HepG2 (cell line): ENCODE measurements at regions not wholly inside any gene's neighbourhood (a gene's known extent, or its start where the extent isn't known, plus 50 kb on each side); places are given as distances from the start of the nearest gene placed in this dataset.

Experiments used
- ATAC-seq: fragments of 200-7000 bp; cut with Tn5 transposase; 3 replicates; pipeline ENCODE4 v1.9.1; 2020; ENCODE audit warnings: mild to moderate bottlenecking, moderate library complexity
- BruUV-seq: library from RNA; stranded (reverse); fragments of 400-500 nt; replicated peaks from 2 replicates; lab custom pipeline; 2021; lab: Mats Ljungman, UMichigan
- CTCF ChIA-PET: fragments of 300-600 bp; formaldehyde crosslinking; extraction: SDS; loops from one replicate; lab custom pipeline; 2021; ENCODE audit warnings: low total read pairs, inconsistent platforms, low intra/inter-chr PET ratio; lab: Yijun Ruan, JAX
- POLR2A ChIA-PET: fragments of 350-600 bp; sonication (Branson Sonifier 250); formaldehyde crosslinking; loops from one replicate; lab custom pipeline; 2020; ENCODE audit warnings: antibody characterized with exemption, inconsistent platforms; lab: Yijun Ruan, JAX
- DNase-seq: peaks from one replicate; pipeline ENCODE4 v3.0.0-alpha.2; 2015; ENCODE audit warnings: low spot score
- FAIRE-seq: peaks from 3 replicates; lab custom pipeline; 2011; peaks lifted over from hg19 to GRCh38; lab: Jason Lieb, UNC
- H2AFZ ChIP-seq: one replicate; pipeline ENCODE4 v1.6.1; 2011; ENCODE audit warnings: low read length, inconsistent platforms
- H3K27ac ChIP-seq: fragments of 300-600 bp; 3 replicates; pipeline ENCODE4 v1.8.0; 2011; ENCODE audit warnings: mixed run types, mild to moderate bottlenecking, mixed read lengths, low read length, inconsistent platforms; ENCODE audit not compliant: insufficient read depth; ENCODE audit errors: extremely low read length
- H3K27me3 ChIP-seq, 2 experiments: fragments of 200-600 bp in 1 of 2; 2 replicates in 1 of 2; 3 replicates in 1 of 2; pipeline versions ENCODE4 v1.6.0 to v1.8.0; 2011; ENCODE audit warnings: low read length in 2 of 2, mild to moderate bottlenecking in 2 of 2, moderate library complexity in 2 of 2, inconsistent platforms in 1 of 2; ENCODE audit not compliant: insufficient read depth in 2 of 2, control insufficient read depth in 1 of 2
- H3K36me3 ChIP-seq, 2 experiments: fragments of 200-600 bp in 1 of 2; replicated peaks in 1 of 2; 2 replicates in 1 of 2; 3 replicates in 1 of 2; pipeline versions ENCODE4 v1.5.1 to v1.8.0; 2011; ENCODE audit warnings: low read length in 2 of 2, inconsistent platforms in 1 of 2; ENCODE audit not compliant: insufficient read depth in 2 of 2, control insufficient read depth in 1 of 2
- H3K4me1 ChIP-seq: 2 replicates; pipeline ENCODE4 v1.5.1; 2012; ENCODE audit warnings: low read length, inconsistent platforms; ENCODE audit not compliant: insufficient read depth
- H3K4me2 ChIP-seq: 2 replicates; pipeline ENCODE4 v1.6.0; 2011; ENCODE audit warnings: low read depth, low read length, inconsistent platforms
- H3K4me3 ChIP-seq, 3 experiments: fragments of 200-600 bp in 1 of 3; sonication (generic), shearing (Covaris generic) in 1 of 3; replicated peaks in 1 of 3; 2 replicates each; pipeline ENCODE4 v1.5.1; 2011 to 2016; ENCODE audit warnings: low read length in 3 of 3, inconsistent platforms in 2 of 3, low read depth in 2 of 3, mild to moderate bottlenecking in 2 of 3, control low read depth in 1 of 3, mixed read lengths in 1 of 3; ENCODE audit not compliant: insufficient read depth in 1 of 3
- H3K79me2 ChIP-seq: one replicate; pipeline ENCODE4 v1.6.1; 2011; ENCODE audit warnings: low read length, inconsistent platforms; ENCODE audit not compliant: insufficient read depth
- H3K9ac ChIP-seq: 2 replicates; pipeline ENCODE4 v1.6.0; 2011; ENCODE audit warnings: mild to moderate bottlenecking, low read depth, low read length, inconsistent platforms; ENCODE audit not compliant: insufficient read depth
- H3K9me3 ChIP-seq: 2 replicates; pipeline ENCODE4 v1.5.1; 2012; ENCODE audit warnings: mild to moderate bottlenecking, low read length
- H4K20me1 ChIP-seq: 2 replicates; pipeline ENCODE4 v1.6.0; 2011; ENCODE audit warnings: inconsistent platforms, mild to moderate bottlenecking, low read length, moderate library complexity; ENCODE audit not compliant: insufficient read depth
- CHD2 ChIP-seq: IDR thresholded peaks from 2 replicates; pipeline ENCODE4 v1.6.1; 2011; ENCODE audit warnings: low read depth, low read length, improper control_type of control experiment
- HCFC1 ChIP-seq: fragments of 150-350 bp; IDR thresholded peaks from 2 replicates; pipeline ENCODE4 v1.6.1; 2014; ENCODE audit warnings: low read depth, low read length
- WGBS: methylation state at CpG from one replicate; pipeline ENCODE4 v1.1.6; 2017; ENCODE audit warnings: low lambda C conversion rate; 5-methylcytosine and 5-hydroxymethylcytosine counted together
- in situ Hi-C: cut with HindIII; loops from 2 replicates; pipeline ENCODE4 v1.10.0; 2017; ENCODE audit warnings: low pct_unique_long_range_greater_than_20kb; ENCODE audit not compliant: extremely low pct_ligation_motif_present
- intact Hi-C: fragments of 100-400 bp; cut with micrococcal nuclease; formaldehyde crosslinking; loops from one replicate; pipeline ENCODE4 v1.10.0; 2022; ENCODE audit not compliant: unreplicated experiment
- TF ChIP-seq, protein P1 (sequence below): sonication (generic); formaldehyde crosslinking; IDR thresholded peaks from 2 replicates; pipeline ENCODE4 v1.4.0; 2020; ENCODE audit warnings: missing genetic modification reagents

DNA sequence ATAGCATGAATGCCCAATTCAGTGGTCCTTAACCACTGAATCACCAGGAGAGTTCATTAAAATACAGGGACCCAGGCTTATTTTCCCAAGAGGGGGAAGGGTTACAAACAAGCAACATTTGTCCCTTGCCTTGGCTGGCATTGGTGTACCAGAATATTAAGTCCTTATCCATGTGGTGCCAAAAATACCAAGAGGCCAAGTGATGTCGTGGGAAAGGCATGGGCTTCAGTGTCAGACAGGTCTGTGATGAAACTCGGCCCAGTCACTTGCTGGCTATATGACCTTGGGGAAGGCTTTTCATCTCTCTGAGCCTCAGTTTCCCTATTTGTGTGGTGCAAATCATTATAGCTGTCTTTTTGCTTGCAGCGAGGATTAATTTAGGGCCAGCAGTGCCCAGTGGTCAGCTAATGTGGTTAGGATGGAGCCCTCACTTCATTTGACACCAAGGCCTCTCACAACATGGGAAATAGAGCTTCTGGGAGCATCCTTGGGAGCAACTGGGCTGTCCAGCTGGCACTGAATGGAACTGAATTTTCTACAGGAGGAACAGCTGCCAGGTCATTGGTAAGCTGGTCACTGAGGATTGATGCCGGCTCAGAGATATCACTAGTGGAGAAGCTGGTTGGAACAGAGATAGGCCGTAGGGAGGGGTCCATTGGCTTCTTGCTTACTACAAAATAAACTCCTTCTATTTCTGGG is 77.2 kb upstream of the PPP2R5A start:
- no TSS peak for BruUV-seq
- no peak overlapping the region for H3K4me2 ChIP-seq
- H3K27ac ChIP-seq, result no peak overlapping the region
- no peaks in the 10 kb centered on the region for H4K20me1 ChIP-seq
- ChIA-PET POLR2A (no interaction called here), CTCF (no interaction called here)
- peaks cover 16% of the 10 kb centered on the region; the same call in 1 of the 2 replicates for H3K4me1 ChIP-seq
- intact Hi-C loops, result no loop called here
- H3K79me2 ChIP-seq, result no peaks in the 10 kb centered on the region
- ATAC-seq (no peak), FAIRE-seq (no peak), DNase-seq (no peak)
- H3K9me3 ChIP-seq, result no peaks in the 10 kb centered on the region
- no peak for TF ChIP-seq CHD2
- TF ChIP-seq, protein P1, sequence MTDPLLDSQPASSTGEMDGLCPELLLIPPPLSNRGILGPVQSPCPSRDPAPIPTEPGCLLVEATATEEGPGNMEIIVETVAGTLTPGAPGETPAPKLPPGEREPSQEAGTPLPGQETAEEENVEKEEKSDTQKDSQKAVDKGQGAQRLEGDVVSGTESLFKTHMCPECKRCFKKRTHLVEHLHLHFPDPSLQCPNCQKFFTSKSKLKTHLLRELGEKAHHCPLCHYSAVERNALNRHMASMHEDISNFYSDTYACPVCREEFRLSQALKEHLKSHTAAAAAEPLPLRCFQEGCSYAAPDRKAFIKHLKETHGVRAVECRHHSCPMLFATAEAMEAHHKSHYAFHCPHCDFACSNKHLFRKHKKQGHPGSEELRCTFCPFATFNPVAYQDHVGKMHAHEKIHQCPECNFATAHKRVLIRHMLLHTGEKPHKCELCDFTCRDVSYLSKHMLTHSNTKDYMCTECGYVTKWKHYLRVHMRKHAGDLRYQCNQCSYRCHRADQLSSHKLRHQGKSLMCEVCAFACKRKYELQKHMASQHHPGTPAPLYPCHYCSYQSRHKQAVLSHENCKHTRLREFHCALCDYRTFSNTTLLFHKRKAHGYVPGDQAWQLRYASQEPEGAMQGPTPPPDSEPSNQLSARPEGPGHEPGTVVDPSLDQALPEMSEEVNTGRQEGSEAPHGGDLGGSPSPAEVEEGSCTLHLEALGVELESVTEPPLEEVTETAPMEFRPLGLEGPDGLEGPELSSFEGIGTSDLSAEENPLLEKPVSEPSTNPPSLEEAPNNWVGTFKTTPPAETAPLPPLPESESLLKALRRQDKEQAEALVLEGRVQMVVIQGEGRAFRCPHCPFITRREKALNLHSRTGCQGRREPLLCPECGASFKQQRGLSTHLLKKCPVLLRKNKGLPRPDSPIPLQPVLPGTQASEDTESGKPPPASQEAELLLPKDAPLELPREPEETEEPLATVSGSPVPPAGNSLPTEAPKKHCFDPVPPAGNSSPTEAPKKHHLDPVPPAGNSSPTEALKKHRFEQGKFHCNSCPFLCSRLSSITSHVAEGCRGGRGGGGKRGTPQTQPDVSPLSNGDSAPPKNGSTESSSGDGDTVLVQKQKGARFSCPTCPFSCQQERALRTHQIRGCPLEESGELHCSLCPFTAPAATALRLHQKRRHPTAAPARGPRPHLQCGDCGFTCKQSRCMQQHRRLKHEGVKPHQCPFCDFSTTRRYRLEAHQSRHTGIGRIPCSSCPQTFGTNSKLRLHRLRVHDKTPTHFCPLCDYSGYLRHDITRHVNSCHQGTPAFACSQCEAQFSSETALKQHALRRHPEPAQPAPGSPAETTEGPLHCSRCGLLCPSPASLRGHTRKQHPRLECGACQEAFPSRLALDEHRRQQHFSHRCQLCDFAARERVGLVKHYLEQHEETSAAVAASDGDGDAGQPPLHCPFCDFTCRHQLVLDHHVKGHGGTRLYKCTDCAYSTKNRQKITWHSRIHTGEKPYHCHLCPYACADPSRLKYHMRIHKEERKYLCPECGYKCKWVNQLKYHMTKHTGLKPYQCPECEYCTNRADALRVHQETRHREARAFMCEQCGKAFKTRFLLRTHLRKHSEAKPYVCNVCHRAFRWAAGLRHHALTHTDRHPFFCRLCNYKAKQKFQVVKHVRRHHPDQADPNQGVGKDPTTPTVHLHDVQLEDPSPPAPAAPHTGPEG, result no peak
- TF ChIP-seq HCFC1, result no peak
- no peak overlapping the region for H3K9ac ChIP-seq
- H3K4me3 ChIP-seq, result no peak overlapping the region
- no peak overlapping the region for H2AFZ ChIP-seq
- 76% methylated on average over 3 of the region's 5 CpGs for WGBS
- in situ Hi-C loops, result no loop called here
- no peaks in the 10 kb centered on the region for H3K36me3 ChIP-seq
- no peaks in the 10 kb centered on the region; a peak in 2 of 5 replicates for H3K27me3 ChIP-seq
